SH-SY5Y (cell line): ENCODE measurements at regions not wholly inside any gene's neighbourhood (a gene's known extent, or its start where the extent isn't known, plus 50 kb on each side); places are given as distances from the start of the nearest gene placed in this dataset.

Experiments
- GATA2 ChIP-seq: IDR thresholded peaks from 2 replicates; pipeline ENCODE4 v1.6.1; 2011; ENCODE audit warnings: mild to moderate bottlenecking, low read depth, low read length
- GATA3 ChIP-seq: IDR thresholded peaks from 2 replicates; pipeline ENCODE4 v1.6.1; 2011; ENCODE audit warnings: low read depth, mild to moderate bottlenecking, low read length, moderate library complexity

DNA sequence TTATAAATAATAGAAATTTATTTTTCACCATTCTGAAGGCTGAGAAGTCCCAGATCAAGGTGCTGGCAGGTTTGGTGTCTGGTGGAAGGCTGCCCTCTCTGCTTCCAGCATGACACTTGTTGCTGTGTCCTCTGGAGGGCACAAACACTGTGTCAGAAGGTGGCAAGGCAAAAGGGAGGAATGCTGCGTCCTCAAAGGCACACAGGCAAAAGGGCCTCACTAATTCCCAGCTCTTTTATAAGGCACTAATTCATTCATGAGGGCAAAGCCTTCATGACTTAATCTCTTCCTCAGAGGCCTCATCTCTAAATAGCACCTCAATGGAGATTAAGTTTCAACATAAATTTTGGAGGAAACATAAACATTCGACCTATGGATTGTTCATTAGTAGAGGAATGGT lies 209.5 kb upstream of the SMLR1 start:
- no peak for TF ChIP-seq GATA2
- TF ChIP-seq GATA3 = no peak
